Jurkat, Clone E6-1 (cell line): ENCODE measurements at regions not wholly inside any gene's neighbourhood (a gene's known extent, or its start where the extent isn't known, plus 50 kb on each side); places are given as distances from the start of the nearest gene placed in this dataset.

Experiments used
- DNase-seq: peaks from one replicate; pipeline ENCODE4 v3.0.0-alpha.2; 2011; ENCODE audit warnings: low read depth, low spot score
- H3K4me3 ChIP-seq: 2 replicates; pipeline ENCODE4 v1.5.1; 2011; ENCODE audit warnings: mild to moderate bottlenecking, low read length, control low read depth, moderate library complexity

GRCh38 chr6:77217896-77218295 lies 245.4 kb downstream of the HTR1B start:
- H3K4me3 ChIP-seq: no peak overlapping the region
- no peak for DNase-seq

- H3K4me3 ChIP-seq: no peak overlapping the region
- no peak for DNase-seq
These were observed 257.4 kb downstream of the HTR1B start for GRCh38 chr6:77205936-77206335.

- DNase-seq: no peak
- H3K4me3 ChIP-seq: no peak overlapping the region
These were observed 258.7 kb downstream of the HTR1B start for GRCh38 chr6:77204555-77204954.

- no peak for DNase-seq
- H3K4me3 ChIP-seq: no peak overlapping the region
These were observed 279.8 kb downstream of the HTR1B start for GRCh38 chr6:77183447-77183846.

GRCh38 chr6:77181749-77182148 lies 281.5 kb downstream of the HTR1B start:
- DNase-seq: no peak
- no peak overlapping the region for H3K4me3 ChIP-seq

- DNase-seq: no peak
These were observed 283.0 kb downstream of the HTR1B start for GRCh38 chr6:77180326-77180725.

GRCh38 chr6:77178821-77179220 lies 284.5 kb downstream of the HTR1B start:
- no peak overlapping the region for H3K4me3 ChIP-seq
- no peak for DNase-seq

More at GRCh38 chr6:77180326-77180725, 283.0 kb downstream of the HTR1B start:
- H3K4me3 ChIP-seq: no peak overlapping the region

GRCh38 chr6:77177470-77177869 lies 285.8 kb downstream of the HTR1B start:
- H3K4me3 ChIP-seq: no peak overlapping the region
- DNase-seq: no peak

GRCh38 chr6:77173472-77174074 lies 289.7 kb downstream of the HTR1B start:
- no peak overlapping the region for H3K4me3 ChIP-seq
- no peak for DNase-seq

GRCh38 chr6:77172578-77172977 lies 290.7 kb downstream of the HTR1B start:
- no peak for DNase-seq
- H3K4me3 ChIP-seq: no peak overlapping the region

- H3K4me3 ChIP-seq: no peak overlapping the region
- no peak for DNase-seq
These were observed 303.6 kb downstream of the HTR1B start for GRCh38 chr6:77159730-77160129.

- no peak for DNase-seq
- no peak overlapping the region for H3K4me3 ChIP-seq
These were observed 312.1 kb downstream of the HTR1B start for GRCh38 chr6:77151241-77151640.

- no peak overlapping the region for H3K4me3 ChIP-seq
- no peak for DNase-seq
These were observed 312.6 kb downstream of the HTR1B start for GRCh38 chr6:77150736-77151135.

GRCh38 chr6:77145244-77145643 lies 318.0 kb downstream of the HTR1B start:
- DNase-seq: no peak
- H3K4me3 ChIP-seq: no peak overlapping the region

- no peak overlapping the region for H3K4me3 ChIP-seq
- DNase-seq: no peak
These were observed 319.4 kb downstream of the HTR1B start for GRCh38 chr6:77143659-77144447.

- no peak for DNase-seq
- H3K4me3 ChIP-seq: no peak overlapping the region
These were observed 327.2 kb downstream of the HTR1B start for GRCh38 chr6:77136086-77136485.

GRCh38 chr6:77133031-77133430 lies 330.3 kb downstream of the HTR1B start:
- no peak overlapping the region for H3K4me3 ChIP-seq
- no peak for DNase-seq

GRCh38 chr6:77131426-77131825 lies 331.9 kb downstream of the HTR1B start:
- DNase-seq: no peak
- no peak overlapping the region for H3K4me3 ChIP-seq

- no peak for DNase-seq
- H3K4me3 ChIP-seq: no peak overlapping the region
These were observed 338.7 kb downstream of the HTR1B start for GRCh38 chr6:77124604-77125003.

- DNase-seq: no peak
- H3K4me3 ChIP-seq: no peak overlapping the region
These were observed 339.8 kb downstream of the HTR1B start for GRCh38 chr6:77123527-77123926.

- H3K4me3 ChIP-seq: no peak overlapping the region
- no peak for DNase-seq
These were observed 356.3 kb downstream of the HTR1B start for GRCh38 chr6:77106992-77107391.
